Omental fat pad (tissue), 3 donors: ENCODE measurements at regions not wholly inside any gene's neighbourhood (a gene's known extent, or its start where the extent isn't known, plus 50 kb on each side); places are given as distances from the start of the nearest gene placed in this dataset.
"Not testable (repeated sequence)": the region's sequence is repeated elsewhere in the genome, so short reads cannot be mapped to it uniquely, and the experiment has no call there.

Experiments
- ATAC-seq: fragments of 150-250 bp; one replicate; pipeline ENCODE4 v1.9.1; 2016; ENCODE audit warnings: mild to moderate bottlenecking, moderate library complexity; ENCODE audit not compliant: low FRiP score
- DNase-seq: peaks from one replicate; pipeline ENCODE4 v3.0.0-alpha.2; 2019; ENCODE audit warnings: low spot score
- TF ChIP-seq, protein P1 (sequence below), 3 donors: fragments of 450-650 bp; IDR thresholded peaks; one replicate each; pipeline ENCODE4 v1.5.1; 2016 to 2017; ENCODE audit warnings: antibody characterized with exemption in 3 of 3, mild to moderate bottlenecking in 3 of 3, moderate library complexity in 2 of 3

DNA sequence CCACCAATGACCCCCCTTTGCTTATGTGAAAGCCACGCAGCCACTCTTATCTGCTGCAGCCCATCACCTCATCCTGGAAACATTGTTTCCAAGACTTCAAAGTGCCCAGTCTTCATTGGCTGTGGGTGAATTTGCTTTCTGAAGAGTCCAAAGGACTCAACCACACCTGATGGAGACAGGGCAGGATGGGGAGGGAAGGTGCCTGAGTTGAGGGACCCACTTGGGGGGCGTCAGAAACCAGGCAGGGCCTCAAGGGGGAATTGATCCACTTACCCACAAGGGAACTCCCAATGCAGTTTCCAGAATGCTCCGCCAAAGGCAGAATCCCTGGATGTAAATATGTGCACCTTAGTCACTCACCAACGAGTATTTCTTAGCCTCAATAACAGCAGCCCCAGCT is 147.9 kb upstream of the ATP2B2 start:
- DNase-seq (no peak), ATAC-seq (no peak)
- TF ChIP-seq, protein P1, sequence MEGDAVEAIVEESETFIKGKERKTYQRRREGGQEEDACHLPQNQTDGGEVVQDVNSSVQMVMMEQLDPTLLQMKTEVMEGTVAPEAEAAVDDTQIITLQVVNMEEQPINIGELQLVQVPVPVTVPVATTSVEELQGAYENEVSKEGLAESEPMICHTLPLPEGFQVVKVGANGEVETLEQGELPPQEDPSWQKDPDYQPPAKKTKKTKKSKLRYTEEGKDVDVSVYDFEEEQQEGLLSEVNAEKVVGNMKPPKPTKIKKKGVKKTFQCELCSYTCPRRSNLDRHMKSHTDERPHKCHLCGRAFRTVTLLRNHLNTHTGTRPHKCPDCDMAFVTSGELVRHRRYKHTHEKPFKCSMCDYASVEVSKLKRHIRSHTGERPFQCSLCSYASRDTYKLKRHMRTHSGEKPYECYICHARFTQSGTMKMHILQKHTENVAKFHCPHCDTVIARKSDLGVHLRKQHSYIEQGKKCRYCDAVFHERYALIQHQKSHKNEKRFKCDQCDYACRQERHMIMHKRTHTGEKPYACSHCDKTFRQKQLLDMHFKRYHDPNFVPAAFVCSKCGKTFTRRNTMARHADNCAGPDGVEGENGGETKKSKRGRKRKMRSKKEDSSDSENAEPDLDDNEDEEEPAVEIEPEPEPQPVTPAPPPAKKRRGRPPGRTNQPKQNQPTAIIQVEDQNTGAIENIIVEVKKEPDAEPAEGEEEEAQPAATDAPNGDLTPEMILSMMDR (IDR thresholded peaks at IDR 0.05): no peak

GRCh38 chr3:10653866-10654611 is 148.7 kb upstream of the ATP2B2 start:
- TF ChIP-seq, protein P1 (IDR thresholded peaks at IDR 0.05): no peak
- ATAC-seq: no peak
- no peak for DNase-seq

DNA sequence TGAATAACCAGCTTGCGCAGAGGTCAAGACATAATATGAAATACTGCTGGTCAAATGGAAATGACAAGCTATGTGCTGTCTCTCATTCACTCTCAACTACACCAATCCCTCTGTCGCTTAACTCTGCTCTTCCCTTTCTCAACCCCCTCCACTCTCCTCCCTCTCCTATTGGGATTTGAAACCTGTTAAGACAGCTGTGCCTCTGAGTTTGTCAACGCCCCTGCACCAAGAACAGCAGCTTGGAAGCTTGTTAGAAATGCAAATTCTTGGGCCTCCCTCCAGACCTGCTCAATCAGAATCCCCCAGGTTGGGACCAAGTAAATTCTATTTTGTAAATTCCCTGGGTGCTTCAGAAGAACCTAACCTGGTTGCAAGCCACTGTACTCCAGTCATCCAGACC is 149.7 kb upstream of the ATP2B2 start:
- TF ChIP-seq, protein P1 (IDR thresholded peaks at IDR 0.05): no peak
- ATAC-seq: no peak

GRCh38 chr3:10657339-10657738 is 152.0 kb upstream of the ATP2B2 start:
- not testable (repeated sequence) for DNase-seq, ATAC-seq

More for the DNA sequence above, 149.7 kb upstream of the ATP2B2 start:
- no peak for DNase-seq

DNA sequence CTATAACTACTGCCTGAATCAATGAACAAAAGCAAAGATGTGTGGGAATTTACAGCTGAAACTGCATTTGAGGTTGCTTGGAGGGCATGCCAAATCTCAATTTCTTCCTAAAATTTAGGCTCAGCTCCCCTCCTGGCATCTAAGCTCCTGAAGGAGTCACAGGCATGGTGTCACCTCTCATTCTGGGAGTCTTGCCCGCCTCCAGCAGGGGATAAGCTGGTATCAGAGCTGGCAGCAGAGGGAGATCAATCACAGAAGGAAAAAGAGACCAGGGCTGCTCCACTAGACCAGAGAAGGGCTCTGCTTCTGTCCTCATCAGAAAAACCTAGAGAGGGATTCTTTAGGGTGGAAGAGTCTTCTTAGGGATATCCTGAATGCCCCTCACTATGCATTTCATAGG is 150.4 kb upstream of the SLC6A11 start:
- ATAC-seq (no peak), DNase-seq (no peak)
- TF ChIP-seq, protein P1 (IDR thresholded peaks at IDR 0.05): no peak

GRCh38 chr3:10666621-10667020 is 149.4 kb upstream of the SLC6A11 start:
- ATAC-seq (no peak), DNase-seq (no peak)
- TF ChIP-seq, protein P1 (IDR thresholded peaks at IDR 0.05): no peak

GRCh38 chr3:10667269-10667668 is 148.8 kb upstream of the SLC6A11 start:
- no peak for ATAC-seq
- DNase-seq: no peak
- TF ChIP-seq, protein P1 (IDR thresholded peaks at IDR 0.05): no peak
